ENCODE measurements at regions not wholly inside any gene's neighbourhood (a gene's known extent, or its start where the extent isn't known, plus 50 kb on each side); places are given as distances from the start of the nearest gene placed in this dataset.

GRCh38 chr18:56066524-56067213 lies 478.7 kb upstream of the TCF4 start:
- ATAC-seq, result no peak

DNA sequence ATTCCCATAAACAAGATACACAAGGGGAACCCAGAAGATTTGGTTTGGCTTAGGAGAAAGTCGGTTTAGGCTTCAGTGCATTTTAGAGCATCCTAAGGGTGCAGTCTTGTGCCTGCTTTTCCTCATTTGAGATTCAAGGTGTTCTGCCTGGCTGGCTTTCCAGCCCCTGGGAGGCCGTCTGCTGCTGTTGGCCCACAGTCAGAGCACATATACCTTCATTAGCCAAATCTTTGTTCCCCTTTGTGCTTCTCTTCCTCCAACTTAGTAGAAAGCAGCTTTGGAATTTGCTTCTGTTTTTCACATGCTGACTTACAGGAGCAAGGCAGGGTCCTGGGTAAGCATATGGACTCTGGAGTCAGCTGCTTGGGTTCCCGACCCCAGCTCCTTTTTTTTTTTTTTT lies 477.1 kb upstream of the TCF4 start:
- ATAC-seq, result no peak

DNA sequence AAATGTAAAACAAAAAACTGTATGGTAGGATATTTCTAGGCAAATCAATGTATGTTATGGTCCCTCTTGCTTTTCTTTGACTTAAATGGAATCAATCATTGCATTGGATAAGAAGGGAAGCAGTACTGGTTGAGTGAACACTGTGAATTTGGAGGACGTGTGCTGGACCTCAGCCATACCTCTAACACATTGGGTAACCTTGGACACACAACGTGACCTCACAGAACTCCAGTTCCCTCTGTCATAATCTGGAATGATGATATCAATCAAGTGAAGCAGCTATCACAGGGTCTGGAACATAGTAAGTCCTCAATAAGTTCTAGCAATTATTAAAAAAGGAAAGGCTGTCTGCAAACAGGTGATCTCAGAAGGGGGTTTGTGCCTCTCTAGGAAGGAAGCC lies 474.9 kb upstream of the TCF4 start:
- ATAC-seq, result no peak

DNA sequence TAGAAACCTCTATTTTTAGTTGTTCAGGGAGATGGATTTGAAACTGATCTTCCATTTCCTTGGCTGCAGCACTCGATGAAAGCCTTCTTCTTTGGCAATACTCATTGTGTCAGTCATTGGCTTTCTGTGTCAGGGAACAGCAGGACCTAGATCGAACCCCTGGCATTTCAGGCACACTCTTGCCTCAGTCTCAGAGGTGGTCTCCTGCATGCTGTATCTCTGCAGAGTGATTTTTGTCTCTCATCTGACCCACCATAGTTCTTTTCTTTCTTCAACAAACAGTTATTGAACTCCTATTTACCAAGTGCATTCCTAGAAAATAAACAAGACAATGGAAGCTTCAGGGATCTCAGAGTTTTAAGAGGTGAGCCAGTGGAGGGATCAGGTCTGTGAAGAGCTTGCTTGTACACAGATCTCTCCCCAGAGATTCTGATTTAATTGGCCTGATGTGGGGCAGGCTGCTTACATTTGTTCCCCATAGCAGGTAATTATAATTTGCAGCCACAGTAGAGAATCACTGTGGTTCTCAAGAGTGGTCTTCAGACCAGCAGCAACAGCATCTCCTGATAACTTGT lies 473.1 kb upstream of the TCF4 start:
- ATAC-seq, result no peak

GRCh38 chr18:56052202-56052601 lies 464.2 kb upstream of the TCF4 start:
- ATAC-seq, result no peak

- ATAC-seq, result no peak
Measured at GRCh38 chr18:56044239-56044638, 456.2 kb upstream of the TCF4 start.

DNA sequence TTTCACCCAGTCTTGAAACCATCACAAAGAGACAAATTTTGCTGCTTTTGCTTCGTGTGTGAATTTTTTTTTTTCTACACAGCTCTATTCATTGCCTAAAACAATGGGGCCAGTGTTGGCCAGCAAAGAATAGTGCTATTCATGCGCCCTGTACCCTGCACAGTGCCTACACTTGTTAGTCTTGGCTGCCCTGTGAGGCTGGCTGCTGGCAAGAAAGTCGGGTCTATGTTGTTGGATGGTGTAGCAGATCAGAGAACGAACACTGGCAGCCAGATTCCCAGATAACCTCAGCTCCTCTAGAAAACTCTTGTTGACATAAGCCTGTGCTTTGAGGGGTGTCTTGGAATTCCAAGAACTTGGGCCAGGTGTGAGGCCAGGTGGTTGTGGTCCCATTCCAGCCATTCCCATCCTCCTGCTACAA lies 455.7 kb upstream of the TCF4 start:
- no peak for ATAC-seq

- ATAC-seq, result no peak
Measured at GRCh38 chr18:56042915-56043536, 455.0 kb upstream of the TCF4 start.

- no peak for ATAC-seq
Measured at GRCh38 chr18:56038171-56039030, 450.4 kb upstream of the TCF4 start.

GRCh38 chr18:56036741-56037140 lies 448.7 kb upstream of the TCF4 start:
- ATAC-seq, result no peak

DNA sequence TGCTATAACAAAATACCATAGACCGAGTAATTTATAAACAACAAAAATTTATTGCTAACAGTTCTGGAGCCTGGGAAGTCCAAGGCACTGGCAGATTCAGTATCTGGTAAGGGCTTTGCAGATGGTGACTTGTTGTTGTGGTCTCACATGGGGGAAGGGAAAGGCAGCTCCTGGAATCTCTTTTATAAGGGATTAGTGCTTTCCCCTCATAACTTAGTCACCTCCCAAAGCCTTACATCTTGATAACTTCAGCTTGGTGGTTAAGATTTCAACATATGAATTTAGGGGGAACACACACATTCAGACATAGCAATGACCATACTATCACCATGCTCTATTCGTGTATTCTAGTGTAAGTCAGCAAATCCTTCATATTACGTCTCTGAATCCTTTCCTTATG lies 447.6 kb upstream of the TCF4 start:
- ATAC-seq, result no peak

- no peak for ATAC-seq
Measured at GRCh38 chr18:56034949-56035348, 447.0 kb upstream of the TCF4 start.

DNA sequence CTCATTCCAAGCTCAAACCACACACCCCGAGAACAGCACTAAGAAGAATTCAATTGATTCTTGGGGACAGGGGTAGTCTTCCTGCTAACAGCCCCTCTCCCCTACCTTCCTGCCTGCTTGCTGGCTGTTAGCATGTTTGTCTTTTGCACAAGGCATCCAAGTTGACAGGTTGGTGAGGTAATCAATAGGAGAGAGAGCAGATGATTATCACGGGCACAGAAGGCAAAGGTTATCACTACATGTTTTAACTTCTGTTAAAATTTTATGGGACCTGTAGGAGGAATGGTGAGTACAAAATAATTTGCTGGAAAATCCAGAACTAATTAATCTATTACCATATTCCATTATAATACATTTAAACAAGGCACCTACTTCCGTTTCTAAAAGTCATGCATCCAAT lies 442.1 kb upstream of the TCF4 start:
- no peak for ATAC-seq

DNA sequence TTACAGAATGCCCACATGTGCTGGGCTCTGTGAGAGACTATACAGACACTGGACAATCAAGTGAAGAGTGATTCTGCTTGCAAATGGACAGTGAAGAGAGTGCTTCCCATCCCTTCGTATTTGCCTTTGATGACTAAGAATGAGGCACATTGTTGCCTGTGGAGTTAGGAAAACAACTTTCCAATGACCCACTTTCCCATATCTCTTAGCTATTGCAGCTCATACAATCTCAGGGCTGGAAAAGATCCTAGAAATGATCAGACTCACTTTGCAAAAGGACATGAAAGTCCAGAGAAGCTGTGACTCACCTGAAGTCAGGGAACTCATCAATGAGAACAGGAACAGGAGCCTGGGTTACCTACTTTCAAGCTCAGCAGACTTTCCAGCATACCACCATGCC lies 440.5 kb upstream of the TCF4 start:
- ATAC-seq, result no peak

GRCh38 chr18:56026509-56026908 lies 438.5 kb upstream of the TCF4 start:
- no peak for ATAC-seq

DNA sequence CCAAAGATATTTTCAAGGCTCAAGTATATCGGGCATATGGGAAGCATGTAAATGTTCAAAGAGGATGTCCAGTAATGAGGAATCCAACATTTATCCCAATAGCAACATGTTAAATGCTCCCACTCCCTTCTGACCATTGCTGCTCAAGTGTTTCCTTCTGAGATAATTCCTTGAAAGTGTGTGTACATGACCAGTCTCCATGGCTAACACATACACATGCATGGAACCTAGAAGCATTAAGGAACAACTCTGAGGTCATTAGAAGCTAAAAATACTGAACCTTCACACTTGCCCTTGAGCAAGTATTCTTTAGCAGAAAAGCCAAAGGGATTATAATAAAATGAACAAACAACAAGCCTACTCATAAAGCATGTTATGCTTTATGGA lies 433.8 kb upstream of the TCF4 start:
- no peak for ATAC-seq

DNA sequence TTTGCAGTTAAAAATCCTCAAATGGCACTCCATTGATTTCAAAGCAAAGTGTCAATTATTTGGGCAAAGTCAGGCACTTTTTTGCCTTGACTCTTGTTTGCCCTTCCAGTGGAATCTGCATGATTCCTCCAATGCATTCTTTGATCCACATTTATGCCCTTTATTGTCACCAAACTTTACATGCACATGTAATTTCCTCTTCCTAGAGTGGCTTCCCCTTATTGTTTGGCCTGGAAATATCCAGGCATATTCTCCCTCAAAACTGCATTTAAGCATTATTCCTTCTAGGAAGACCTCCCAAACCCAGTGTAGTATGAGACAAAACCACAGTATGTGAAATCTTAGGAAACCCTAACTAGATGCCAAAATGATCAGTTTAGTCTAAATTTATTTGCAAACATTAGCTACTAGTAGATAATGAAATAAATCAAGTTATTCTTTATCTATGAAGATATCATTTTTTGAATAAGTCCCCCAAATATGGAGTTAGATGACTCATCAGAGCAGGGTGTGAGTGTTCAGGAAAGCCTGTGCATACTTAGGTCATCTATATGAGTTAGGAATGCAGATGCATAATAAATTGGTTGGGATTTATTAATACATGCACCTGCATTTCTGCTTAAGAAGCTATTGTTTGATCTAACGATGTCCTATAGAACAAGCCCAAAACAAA lies 433.3 kb upstream of the TCF4 start:
- no peak for ATAC-seq

GRCh38 chr18:56019908-56020307 lies 431.9 kb upstream of the TCF4 start:
- ATAC-seq, result no peak

DNA sequence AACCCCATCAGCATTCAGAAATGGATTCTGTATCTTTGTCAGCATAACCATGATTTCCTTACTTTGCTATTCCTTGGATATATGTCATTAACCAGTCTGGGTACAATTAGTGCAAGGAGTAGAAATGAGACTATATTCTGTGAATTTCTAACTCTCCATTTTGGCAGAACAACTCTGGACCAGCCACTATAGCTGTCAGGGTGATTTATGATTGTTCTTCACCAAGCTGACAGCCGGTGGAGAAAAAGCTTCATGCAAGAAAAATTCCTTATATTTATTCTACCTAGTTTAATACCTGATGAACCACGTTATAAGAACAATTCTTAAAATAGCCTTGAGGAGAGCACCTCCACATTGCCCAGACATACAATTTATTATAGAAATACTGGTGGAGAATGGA lies 431.2 kb upstream of the TCF4 start:
- ATAC-seq, result no peak

DNA sequence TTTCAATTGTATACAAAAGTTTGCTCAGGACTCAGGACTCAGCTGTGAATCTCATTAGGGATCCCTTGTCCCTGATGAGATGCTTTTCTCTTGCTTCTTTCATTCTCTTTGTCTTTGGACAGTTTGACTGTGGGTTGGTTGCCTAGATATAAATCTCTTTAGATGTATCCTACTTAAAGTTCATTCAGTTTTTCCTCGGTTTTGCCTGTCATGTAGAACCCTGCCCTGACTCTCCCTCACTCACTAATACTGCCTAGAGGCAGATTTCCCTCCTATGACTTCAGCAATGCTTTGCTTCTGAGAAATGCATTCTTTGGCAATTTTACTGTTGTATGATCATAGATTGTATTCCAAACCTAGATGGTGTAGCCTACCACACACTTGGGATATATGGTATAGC lies 421.4 kb upstream of the TCF4 start:
- no peak for ATAC-seq

- ATAC-seq, result no peak
Measured at GRCh38 chr18:56003720-56004088, 415.7 kb upstream of the TCF4 start.

- ATAC-seq, result no peak
Measured at GRCh38 chr18:56003009-56003719, 415.2 kb upstream of the TCF4 start.
